NCI-H2081 (cell line): ENCODE measurements at regions not wholly inside any gene's neighbourhood (a gene's known extent, or its start where the extent isn't known, plus 50 kb on each side); places are given as distances from the start of the nearest gene placed in this dataset.

Experiments
- DNase-seq, 2 experiments: peaks; one replicate each; lab custom pipeline; 2025; lab: John Stamatoyannopoulos, UW

DNA sequence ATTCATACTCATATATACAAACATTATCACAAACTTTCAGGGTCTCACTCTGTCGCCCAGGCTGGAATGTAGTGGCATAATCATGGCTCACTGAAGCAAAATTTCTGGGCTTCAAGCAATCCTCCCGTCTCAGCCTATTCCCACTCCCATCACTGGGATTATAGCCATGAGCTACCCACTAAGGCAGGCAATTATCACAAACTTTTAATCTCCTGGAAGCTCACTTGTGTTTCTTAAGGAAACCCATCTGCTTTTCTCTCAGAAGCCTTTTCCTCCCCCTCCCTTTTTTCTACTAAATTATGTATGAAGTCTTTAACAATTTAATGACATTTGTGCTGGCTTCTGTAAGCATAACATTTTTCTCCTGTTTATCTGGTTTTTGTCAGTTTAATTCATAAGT, 170.5 kb downstream of the AREG start:
- no peak for DNase-seq

DNA sequence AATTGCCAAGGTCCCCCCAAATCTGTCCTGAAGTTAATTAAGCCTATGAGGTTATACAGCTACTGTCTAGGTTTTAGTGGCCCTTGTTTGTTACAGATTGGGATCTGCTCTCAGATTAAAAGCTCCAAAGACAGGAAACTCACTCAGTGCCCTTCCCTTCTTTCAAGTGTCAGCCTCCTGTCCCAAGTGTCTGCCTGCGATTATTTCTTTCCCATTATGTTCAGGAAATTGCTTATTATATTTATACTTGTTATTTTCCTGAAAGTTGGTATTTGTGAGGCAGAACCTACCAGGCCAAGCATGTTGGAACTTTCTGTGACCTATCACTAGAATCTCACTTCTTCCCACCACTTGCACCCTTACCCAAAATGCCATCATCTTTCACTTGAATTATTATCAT, 173.2 kb downstream of the AREG start:
- no peak for DNase-seq

GRCh38 chr4:74618659-74619058, 173.7 kb downstream of the AREG start:
- no peak for DNase-seq

DNA sequence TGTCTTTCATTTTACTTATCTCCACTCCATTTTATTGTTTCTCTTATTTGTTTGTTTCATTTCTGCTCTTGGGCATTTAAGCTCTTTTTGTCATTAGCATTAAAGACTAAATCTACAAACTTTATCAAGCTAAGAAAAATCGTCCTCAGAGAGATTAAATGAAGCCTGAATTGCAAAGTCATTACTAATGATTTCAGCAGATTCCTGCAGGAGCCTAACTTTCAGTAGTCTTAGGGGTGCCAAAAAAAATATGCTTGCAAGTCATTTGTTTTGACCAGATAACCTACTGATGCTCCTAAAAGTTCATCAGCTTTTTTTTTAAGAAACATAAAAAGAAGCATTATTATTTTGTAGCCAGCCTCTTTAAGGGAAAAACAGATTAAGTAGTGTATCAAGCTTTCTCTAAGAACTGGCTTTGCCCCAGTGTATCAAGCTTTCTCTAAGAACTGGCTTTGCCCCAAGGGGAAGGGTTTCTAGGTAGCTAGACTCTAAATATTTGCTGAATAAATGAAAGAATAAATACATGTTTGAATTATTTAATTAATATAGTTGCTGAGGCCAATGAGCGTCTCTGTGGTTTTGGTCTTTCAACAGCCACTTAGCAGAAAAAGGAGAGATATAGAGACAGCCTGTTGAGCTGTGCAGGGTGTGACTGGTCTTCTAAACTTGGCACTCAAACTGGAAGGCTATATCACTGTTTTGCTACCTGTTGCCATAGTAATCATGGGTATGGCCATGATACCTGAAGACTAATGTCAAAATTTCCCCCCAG, 174.2 kb downstream of the BTC start:
- no peak for DNase-seq

GRCh38 chr4:74621616-74622015, 172.7 kb downstream of the BTC start:
- no peak for DNase-seq

GRCh38 chr4:74623041-74623440, 171.3 kb downstream of the BTC start:
- peak; percentile 19 to 54 for DNase-seq

DNA sequence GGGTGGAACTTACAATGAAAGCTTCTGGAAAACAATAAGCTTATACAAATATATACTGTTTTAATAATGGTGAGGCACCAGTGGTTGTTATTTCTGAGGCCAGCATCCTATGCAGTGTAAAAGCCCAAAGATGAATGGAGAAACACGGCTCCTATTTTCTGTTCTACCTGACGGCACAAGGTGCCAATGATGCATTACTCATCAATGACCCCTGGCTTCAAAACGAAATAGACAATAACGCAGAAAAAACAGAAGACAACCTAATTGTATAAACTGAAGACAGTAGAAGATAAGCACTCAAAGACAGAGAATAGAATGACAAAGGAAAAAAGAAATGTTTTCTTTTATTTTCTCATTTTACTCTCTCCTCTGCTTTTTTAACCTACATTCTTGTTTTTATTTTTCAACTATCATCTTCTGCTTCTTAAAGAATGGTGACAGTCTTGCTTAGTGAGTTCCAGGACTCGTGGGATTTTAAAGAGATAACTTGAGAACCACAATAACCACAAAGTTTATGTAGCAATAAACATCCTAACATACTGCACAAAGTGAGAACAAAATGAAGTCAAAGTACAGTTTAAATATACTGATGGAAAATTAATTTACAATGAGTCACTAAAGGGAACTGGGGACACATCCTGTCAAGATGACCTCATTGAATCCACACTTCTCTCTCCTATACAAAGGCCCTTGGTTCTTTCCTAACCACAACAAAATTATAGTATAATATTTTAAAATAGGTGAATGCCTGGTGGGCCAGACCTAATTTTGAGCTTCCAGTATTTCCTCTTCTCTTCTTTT, 169.8 kb downstream of the BTC start:
- peak in 1 of 2 experiments; percentile 11 for DNase-seq

DNA sequence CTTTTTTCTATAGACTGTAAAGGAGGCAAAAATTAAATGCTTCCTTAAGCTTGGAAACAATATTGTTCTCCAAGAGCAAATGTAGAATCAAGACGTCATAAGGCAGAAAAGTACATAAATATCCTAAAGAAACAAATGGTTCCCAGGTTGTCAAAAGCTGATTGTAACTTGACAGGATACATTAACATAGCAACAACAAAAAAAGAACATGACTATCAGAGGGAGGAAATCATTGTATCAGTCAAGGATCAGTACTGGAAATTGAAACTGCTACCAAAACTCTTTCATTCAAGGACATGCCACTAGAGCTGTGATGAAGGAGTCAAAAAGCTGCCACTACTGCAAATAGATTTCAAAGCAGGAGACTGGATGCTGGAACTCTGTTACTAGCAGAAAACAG, 168.3 kb downstream of the BTC start:
- no peak for DNase-seq

- DNase-seq: no peak
Observed at GRCh38 chr4:74627093-74627492, 167.2 kb downstream of the BTC start.

DNA sequence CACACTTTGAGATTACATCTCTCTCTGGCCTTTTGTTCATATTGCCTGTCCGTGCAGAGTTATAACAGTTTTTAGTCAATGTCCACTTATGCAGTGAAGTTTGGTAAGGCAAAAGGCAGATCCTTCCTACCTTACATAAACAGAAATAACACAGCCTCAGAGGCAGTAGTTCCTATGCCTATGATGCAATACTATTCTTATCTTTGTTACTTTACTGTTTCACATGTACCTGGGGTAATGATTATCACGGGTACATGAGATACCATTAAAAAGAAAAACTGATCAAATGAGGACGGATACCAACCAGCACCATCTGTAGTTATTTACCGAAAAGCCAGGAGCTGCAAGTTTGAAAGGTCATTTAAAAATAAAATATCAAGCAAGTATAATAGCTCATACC, 166.8 kb downstream of the BTC start:
- no peak for DNase-seq

- DNase-seq: no peak
Observed at GRCh38 chr4:74628852-74629620, 165.3 kb downstream of the BTC start.

DNA sequence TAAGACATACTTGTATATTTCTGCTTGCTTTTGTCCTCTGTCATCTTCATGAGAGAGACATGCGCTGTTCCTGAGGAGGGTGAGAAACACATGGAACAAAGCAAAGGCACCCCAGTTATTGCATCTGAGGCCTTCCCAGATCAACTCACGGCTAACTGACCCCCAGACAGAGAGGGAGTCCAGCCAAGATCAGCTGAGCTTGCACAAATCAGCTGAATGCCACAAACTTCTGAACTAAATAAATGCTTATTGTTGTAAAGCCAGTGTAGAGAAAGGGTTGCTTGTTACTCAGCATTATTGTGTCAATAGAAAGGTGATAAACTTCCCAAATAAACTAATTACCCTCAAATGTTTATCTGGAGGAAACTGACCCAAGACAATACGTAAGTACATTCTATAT, 163.8 kb downstream of the BTC start:
- DNase-seq: no peak

DNA sequence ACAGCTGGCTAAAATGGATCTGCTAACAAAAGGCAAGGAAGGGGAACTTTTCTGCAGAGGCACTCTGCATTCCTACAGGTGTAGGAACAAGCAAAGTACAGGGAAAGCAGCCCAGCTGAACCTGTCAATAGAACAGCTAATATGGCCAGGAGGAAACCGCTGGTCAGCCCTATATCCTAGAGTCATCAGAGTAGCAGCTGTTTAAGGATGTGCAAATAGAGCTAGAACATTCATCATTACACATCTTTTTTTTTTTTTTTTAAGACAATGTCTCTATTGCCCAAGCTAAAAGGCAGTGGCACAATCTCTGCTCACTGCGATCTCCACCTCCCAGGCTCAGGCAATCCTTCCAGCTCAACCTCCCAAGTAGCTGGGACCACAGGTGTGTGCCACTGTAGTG, 163.0 kb downstream of the BTC start:
- no peak for DNase-seq

DNA sequence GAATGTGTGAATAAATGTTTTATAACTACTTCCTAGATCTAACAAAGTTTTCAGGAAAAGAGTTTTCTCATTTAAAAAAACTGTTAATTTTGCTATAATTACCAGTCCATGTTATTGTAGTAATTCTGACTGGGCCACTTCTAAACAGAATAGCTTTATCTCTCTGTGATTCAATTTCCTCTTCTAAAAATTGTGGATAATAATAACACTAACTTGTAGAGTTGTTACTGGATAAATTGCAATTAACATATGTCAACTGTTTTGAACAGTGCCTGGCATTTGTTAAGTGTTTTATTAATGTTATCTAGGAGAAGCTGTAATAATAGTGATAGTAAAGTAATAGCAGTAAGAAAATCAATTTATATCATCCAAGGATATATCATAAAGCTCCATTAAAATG, 162.3 kb downstream of the BTC start:
- DNase-seq: no peak

- DNase-seq: no peak
Observed at GRCh38 chr4:74632634-74633033, 161.7 kb downstream of the BTC start.

DNA sequence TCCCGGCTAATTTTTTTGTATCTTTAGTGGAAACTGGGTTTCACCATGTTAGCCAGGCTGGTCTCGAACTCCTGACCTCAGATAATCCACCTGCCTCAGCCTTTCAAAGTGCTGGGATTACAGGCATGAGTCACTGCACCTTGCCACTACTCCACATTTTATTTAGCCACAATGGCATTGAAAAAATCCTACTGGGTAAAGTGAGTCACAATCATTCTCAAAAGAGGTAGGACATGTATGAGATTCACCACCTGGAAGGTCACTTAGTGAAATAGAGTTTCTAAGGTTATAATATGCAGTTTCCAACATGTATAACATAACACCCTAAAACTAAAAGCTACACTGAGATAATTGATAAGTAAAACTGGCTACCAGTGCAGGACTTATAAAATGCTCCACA, 159.2 kb downstream of the BTC start:
- no peak for DNase-seq

DNA sequence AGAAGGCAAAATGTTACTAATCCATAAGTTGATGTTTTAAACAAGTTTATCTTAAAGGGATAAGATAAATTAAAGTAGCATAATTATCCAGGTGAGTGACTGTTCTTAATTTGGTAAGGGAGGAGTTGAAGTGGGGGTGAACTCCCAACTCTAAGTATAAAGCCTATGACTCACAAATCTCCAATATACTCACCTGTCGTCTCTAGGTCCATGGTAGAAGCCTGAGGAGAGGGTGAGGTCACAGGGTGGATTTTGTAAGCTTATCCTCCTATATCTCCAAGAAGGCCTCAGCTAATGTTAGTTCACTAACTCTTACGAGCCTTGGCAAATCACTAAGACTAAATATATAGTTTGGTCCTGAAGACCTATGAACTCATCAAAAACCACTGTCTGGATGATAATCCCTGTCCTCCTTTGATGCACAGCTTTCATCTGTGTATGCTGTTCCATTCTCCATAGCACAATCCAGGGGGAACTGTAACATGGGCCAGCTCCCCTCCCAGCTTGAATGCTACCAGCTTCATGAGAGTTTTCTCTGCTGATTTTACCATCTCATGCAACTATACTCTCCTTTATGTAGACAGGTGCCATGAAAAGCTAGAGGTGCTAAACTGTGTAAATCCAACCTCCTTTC, 158.7 kb downstream of the BTC start:
- no peak for DNase-seq

GRCh38 chr4:74638001-74638400, 156.3 kb downstream of the BTC start:
- no peak for DNase-seq

GRCh38 chr4:74638689-74639088, 155.6 kb downstream of the BTC start:
- DNase-seq: no peak

- no peak for DNase-seq
Observed at GRCh38 chr4:74640111-74640903, 154.0 kb downstream of the BTC start.

DNA sequence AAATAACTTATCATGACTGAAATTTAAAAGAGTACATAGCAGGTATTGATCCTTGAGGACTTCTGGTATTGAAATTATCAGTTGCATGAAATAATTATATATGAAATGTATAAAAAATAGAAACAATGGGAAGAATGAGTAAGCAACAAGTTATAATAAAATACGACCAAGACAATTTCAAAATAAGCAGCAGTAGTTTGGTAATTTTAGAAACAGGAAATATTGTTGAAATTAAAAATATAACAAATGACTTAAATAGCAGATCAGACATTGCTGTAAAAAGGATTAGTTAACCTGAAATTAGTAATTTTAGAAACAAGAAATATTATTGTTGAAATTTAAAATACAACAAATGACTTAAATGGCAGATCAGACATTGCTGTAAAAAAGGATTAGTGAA, 152.3 kb downstream of the BTC start:
- DNase-seq: no peak
